SK-N-SH treated with all-trans-retinoic acid at 6 μM for 48 hours (cell line): ENCODE measurements at regions not wholly inside any gene's neighbourhood (a gene's known extent, or its start where the extent isn't known, plus 50 kb on each side); places are given as distances from the start of the nearest gene placed in this dataset.

Experiments used
- ATAC-seq: fragments of 200-7000 bp; cut with Tn5 transposase; 3 replicates; pipeline ENCODE4 v1.9.1; 2020; ENCODE audit warnings: mild to moderate bottlenecking, moderate library complexity
- BACH2 ChIP-seq: fragments of 250-450 bp; sonication (Bioruptor Pico); IDR thresholded peaks from 2 replicates; pipeline ENCODE4 v1.9.0; 2021; ENCODE audit warnings: mild to moderate bottlenecking, borderline replicate concordance
- CREB5 ChIP-seq: fragments of 250-450 bp; sonication (Bioruptor Pico); IDR thresholded peaks from 2 replicates; pipeline ENCODE4 v1.5.1; 2020; ENCODE audit warnings: low read depth, mild to moderate bottlenecking, moderate library complexity
- CSDC2 ChIP-seq: fragments of 250-450 bp; sonication (Bioruptor Pico); IDR thresholded peaks from 2 replicates; pipeline ENCODE4 v1.5.0; 2020; ENCODE audit warnings: mild to moderate bottlenecking, moderate library complexity
- ESRRG ChIP-seq: fragments of 250-450 bp; sonication (Bioruptor Pico); IDR thresholded peaks from 2 replicates; pipeline ENCODE4 v1.6.1; 2021; ENCODE audit warnings: mild to moderate bottlenecking
- GLIS3 ChIP-seq: fragments of 250-450 bp; sonication (Bioruptor Pico); IDR thresholded peaks from 2 replicates; pipeline ENCODE4 v1.5.0; 2020; ENCODE audit warnings: mild to moderate bottlenecking, moderate library complexity
- ISL1 ChIP-seq: fragments of 250-450 bp; sonication (Bioruptor Pico); IDR thresholded peaks from 2 replicates; pipeline ENCODE4 v2.1.2; 2022; ENCODE audit warnings: mild to moderate bottlenecking, moderate library complexity
- PATZ1 ChIP-seq: fragments of 250-450 bp; sonication (Bioruptor Pico); IDR thresholded peaks from 2 replicates; pipeline ENCODE4 v1.8.0; 2020; ENCODE audit warnings: mild to moderate bottlenecking, moderate library complexity, borderline replicate concordance
- POU6F1 ChIP-seq: fragments of 250-450 bp; sonication (Bioruptor Pico); IDR thresholded peaks from 2 replicates; pipeline ENCODE4 v1.8.0; 2021; ENCODE audit warnings: low read depth, mild to moderate bottlenecking, moderate library complexity, borderline replicate concordance
- PPARA ChIP-seq: fragments of 250-450 bp; sonication (Bioruptor Pico); IDR thresholded peaks from 2 replicates; pipeline ENCODE4 v1.5.0; 2020; ENCODE audit warnings: mild to moderate bottlenecking, borderline replicate concordance
- RARB ChIP-seq: fragments of 250-450 bp; sonication (Bioruptor Pico); IDR thresholded peaks from 2 replicates; pipeline ENCODE4 v1.8.0; 2021; ENCODE audit warnings: mild to moderate bottlenecking, moderate library complexity
- SNAI2 ChIP-seq: fragments of 250-450 bp; sonication (Bioruptor Pico); IDR thresholded peaks from 2 replicates; pipeline ENCODE4 v1.5.0; 2020; ENCODE audit warnings: mild to moderate bottlenecking, moderate library complexity
- TOX ChIP-seq: fragments of 250-450 bp; sonication (Bioruptor Pico); IDR thresholded peaks from 2 replicates; pipeline ENCODE4 v1.8.0; 2021; ENCODE audit warnings: mild to moderate bottlenecking, moderate library complexity, borderline replicate concordance
- TSHZ2 ChIP-seq: fragments of 250-450 bp; sonication (Bioruptor Pico); IDR thresholded peaks from 2 replicates; pipeline ENCODE4 v1.5.0; 2020; ENCODE audit warnings: mild to moderate bottlenecking, moderate library complexity
- ZC3H10 ChIP-seq: fragments of 250-450 bp; sonication (Bioruptor Pico); IDR thresholded peaks from 2 replicates; pipeline ENCODE4 v1.5.1; 2021; ENCODE audit warnings: mild to moderate bottlenecking, moderate library complexity
- ZFP3 ChIP-seq: fragments of 250-450 bp; sonication (Bioruptor Pico); IDR thresholded peaks from 2 replicates; pipeline ENCODE4 v1.5.0; 2020; ENCODE audit warnings: mild to moderate bottlenecking, moderate library complexity
- ZFP30 ChIP-seq: fragments of 450-650 bp; formaldehyde crosslinking; IDR thresholded peaks from 2 replicates; pipeline ENCODE4 v1.5.0; 2022; ENCODE audit warnings: mild to moderate bottlenecking, moderate library complexity
- ZNF565 ChIP-seq: fragments of 450-650 bp; formaldehyde crosslinking; conservative IDR thresholded peaks from 2 replicates; pipeline ENCODE4 v1.5.0; 2020; ENCODE audit warnings: low read depth, mild to moderate bottlenecking, moderate library complexity
- ZNF70 ChIP-seq: fragments of 450-650 bp; formaldehyde crosslinking; IDR thresholded peaks from 2 replicates; pipeline ENCODE4 v1.5.0; 2020; ENCODE audit warnings: mild to moderate bottlenecking, moderate library complexity
- ZNF8 ChIP-seq: fragments of 450-650 bp; formaldehyde crosslinking; IDR thresholded peaks from 2 replicates; pipeline ENCODE4 v1.5.0; 2020; ENCODE audit warnings: mild to moderate bottlenecking, moderate library complexity

DNA sequence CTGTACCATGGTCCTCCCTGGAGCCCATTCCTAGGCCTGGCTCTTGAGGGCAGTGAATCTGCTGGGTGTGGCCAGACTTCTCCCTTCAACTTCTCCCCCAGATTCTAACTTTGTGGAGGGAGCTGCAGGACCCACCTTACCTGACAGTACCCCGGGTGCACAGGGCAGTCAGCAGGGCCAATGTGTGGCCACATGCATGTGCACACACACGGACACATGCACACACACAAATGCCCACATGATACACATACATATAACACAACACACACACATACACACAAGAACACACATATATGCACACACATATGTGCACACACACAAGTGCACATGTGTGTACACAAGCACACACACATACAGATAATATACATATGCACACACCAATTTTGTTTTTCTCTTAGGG, 300.0 kb upstream of the HS6ST1 start:
- TF ChIP-seq TSHZ2 (CRISPR knock-in tag) (no peak), SNAI2 (CRISPR knock-in tag) (no peak), ZNF8 (CRISPR knock-in tag) (no peak), TOX (CRISPR knock-in tag) (no peak), CSDC2 (CRISPR knock-in tag) (no peak), GLIS3 (CRISPR knock-in tag) (no peak), CREB5 (CRISPR knock-in tag) (no peak), ZNF565 (CRISPR knock-in tag) (no peak), PPARA (CRISPR knock-in tag) (no peak), ZFP3 (CRISPR knock-in tag) (no peak), ISL1 (no peak), PATZ1 (CRISPR knock-in tag) (no peak), ZFP30 (CRISPR knock-in tag) (no peak), ZC3H10 (CRISPR knock-in tag) (no peak), POU6F1 (CRISPR knock-in tag) (no peak), ZNF70 (CRISPR knock-in tag) (no peak), ESRRG (CRISPR knock-in tag) (no peak)
- ATAC-seq: no peak

DNA sequence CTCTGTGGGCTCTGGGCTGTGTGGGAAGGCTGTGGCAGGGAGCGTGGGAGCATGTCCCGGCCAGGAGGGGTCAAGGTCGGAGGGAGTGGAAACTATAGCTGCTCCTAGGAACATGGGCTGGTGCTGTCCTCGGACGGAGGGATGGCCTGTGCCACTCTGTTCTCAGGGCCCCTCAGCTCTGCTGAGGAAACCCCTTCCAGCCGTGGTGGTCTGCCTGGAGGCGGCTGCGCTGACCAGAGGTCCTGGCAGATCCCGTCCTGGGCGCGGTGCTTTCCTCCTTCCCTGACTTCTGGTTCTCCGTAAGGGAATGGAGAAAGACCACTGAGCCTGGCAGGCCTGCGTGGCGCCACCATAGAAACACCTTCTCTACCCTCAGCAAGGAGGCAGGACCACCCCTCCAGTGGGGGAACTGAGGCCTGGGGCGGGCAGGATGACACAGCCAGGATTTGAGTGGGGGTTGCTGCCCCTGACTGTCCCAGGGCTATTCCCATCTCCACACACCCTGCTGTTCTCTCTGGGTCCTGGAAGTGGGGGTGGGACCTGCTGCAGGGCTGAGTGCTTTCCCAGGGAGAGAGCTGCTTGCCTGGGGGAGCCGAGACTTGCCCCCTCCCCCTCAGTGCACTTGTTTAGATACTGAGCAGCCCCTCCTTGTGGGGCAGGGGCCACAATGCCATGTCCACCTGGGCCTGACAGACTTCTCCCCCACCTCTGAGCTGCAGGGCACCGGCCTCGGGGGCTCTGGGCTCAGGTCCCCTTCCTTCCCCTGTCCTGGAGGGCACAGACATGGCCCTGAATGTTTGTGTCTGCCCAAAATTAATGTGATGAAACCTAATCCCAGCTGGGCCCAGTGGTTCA, 301.0 kb upstream of the HS6ST1 start:
- TF ChIP-seq PATZ1 (CRISPR knock-in tag) (no peak), BACH2 (CRISPR knock-in tag) (no peak), RARB (no peak), ZFP3 (CRISPR knock-in tag) (no peak), GLIS3 (CRISPR knock-in tag) (no peak), PPARA (CRISPR knock-in tag) (no peak), CREB5 (CRISPR knock-in tag) (no peak), ISL1 (no peak), TOX (CRISPR knock-in tag) (no peak), ESRRG (CRISPR knock-in tag) (no peak)
- ATAC-seq: no peak
